CD4-positive, CD25-positive, alpha-beta regulatory T cell (primary cell): ENCODE measurements at regions not wholly inside any gene's neighbourhood (a gene's known extent, or its start where the extent isn't known, plus 50 kb on each side); places are given as distances from the start of the nearest gene placed in this dataset.

Experiments
- ATAC-seq, 2 donors: fragments of 150-1000 bp; cut with Tn5 transposase; one replicate each; pipeline ENCODE4 v1.10.0; 2021; ENCODE audit warnings: low read depth in 2 of 2, moderate number of reproducible peaks in 2 of 2, moderate library complexity in 1 of 2
- DNase-seq, 3 donors: peaks; one replicate each; pipeline versions ENCODE4 v3.0.0 to v3.0.0-alpha.2; 2012 to 2022; ENCODE audit warnings: mixed read lengths in 1 of 3
- H3K27ac ChIP-seq: one replicate; pipeline ENCODE4 v1.7.0; 2013; ENCODE audit warnings: mild to moderate bottlenecking, low read length; ENCODE audit not compliant: insufficient read depth, poor library complexity, severe bottlenecking
- H3K27me3 ChIP-seq: one replicate; pipeline ENCODE4 v1.7.0; 2013; ENCODE audit warnings: low read length; ENCODE audit not compliant: control insufficient read depth, insufficient read depth
- H3K36me3 ChIP-seq: one replicate; pipeline ENCODE4 v1.7.0; 2013; ENCODE audit warnings: mild to moderate bottlenecking, low read length, moderate library complexity; ENCODE audit not compliant: control insufficient read depth, insufficient read depth
- H3K4me1 ChIP-seq: 2 replicates; pipeline ENCODE4 v1.7.0; 2013; ENCODE audit warnings: mild to moderate bottlenecking, low read length; ENCODE audit not compliant: insufficient read depth, control insufficient read depth, poor library complexity, severe bottlenecking
- H3K4me3 ChIP-seq: one replicate; pipeline ENCODE4 v1.7.0; 2013; ENCODE audit warnings: low read depth, mild to moderate bottlenecking, low read length, moderate library complexity
- H3K9me3 ChIP-seq, 2 experiments: 1 replicate in 1 of 2; 2 replicates in 1 of 2; pipeline ENCODE4 v1.7.0; 2013; ENCODE audit warnings: low read length in 2 of 2, mild to moderate bottlenecking in 1 of 2, moderate library complexity in 1 of 2; ENCODE audit not compliant: control insufficient read depth in 2 of 2
- H3K27ac Mint-ChIP-seq, 3 donors: one replicate each; pipeline ENCODE4 v1.8.0; 2020 to 2022; ENCODE audit warnings: mild to moderate bottlenecking in 3 of 3, mixed read lengths in 3 of 3, moderate library complexity in 2 of 3
- H3K27me3 Mint-ChIP-seq: one replicate; pipeline ENCODE4 v1.8.0; 2022; ENCODE audit warnings: mild to moderate bottlenecking, mixed read lengths
- H3K36me3 Mint-ChIP-seq: one replicate; pipeline ENCODE4 v1.8.0; 2020; ENCODE audit warnings: mixed read lengths
- H3K4me1 Mint-ChIP-seq, 4 donors: one replicate each; pipeline ENCODE4 v1.8.0; 2020 to 2022; ENCODE audit warnings: mixed read lengths in 4 of 4, mild to moderate bottlenecking in 1 of 4
- H3K4me3 Mint-ChIP-seq, 4 donors: one replicate each; pipeline ENCODE4 v1.8.0; 2020 to 2022; ENCODE audit warnings: mild to moderate bottlenecking in 4 of 4, mixed read lengths in 4 of 4, moderate library complexity in 3 of 4
- H3K9me3 Mint-ChIP-seq, 7 donors: one replicate each; pipeline ENCODE4 v1.8.0; 2020 to 2022; ENCODE audit warnings: mixed read lengths in 7 of 7, mild to moderate bottlenecking in 3 of 7, moderate library complexity in 2 of 7

- no peaks in the 10 kb centered on the region for H3K27me3 ChIP-seq
- Mint-ChIP-seq H3K9me3 (peaks cover 0 to 8% (median 5%) of the 10 kb centered on the region in 7 donors), H3K4me1 (no peaks in the 10 kb centered on the region), H3K36me3 (peaks cover 3% of the 10 kb centered on the region), H3K27me3 (no peaks in the 10 kb centered on the region), H3K4me3 (no peak overlapping the region), H3K27ac (no peak overlapping the region)
- no peaks in the 10 kb centered on the region for H3K4me1 ChIP-seq
- no peaks in the 10 kb centered on the region for H3K9me3 ChIP-seq
- no peak for DNase-seq
- no peak for ATAC-seq
- no peaks in the 10 kb centered on the region for H3K36me3 ChIP-seq
- no peak overlapping the region for H3K4me3 ChIP-seq
- H3K27ac ChIP-seq, result no peak overlapping the region
Measured at GRCh38 chr5:51276250-51276649, 107.0 kb upstream of the ISL1 start.

- Mint-ChIP-seq H3K36me3 (peaks cover 3% of the 10 kb centered on the region), H3K27ac (no peak overlapping the region), H3K9me3 (peaks cover 0 to 5% (median 4%) of the 10 kb centered on the region in 7 donors), H3K27me3 (no peaks in the 10 kb centered on the region), H3K4me1 (no peaks in the 10 kb centered on the region), H3K4me3 (no peak overlapping the region)
- no peak overlapping the region for H3K4me3 ChIP-seq
- H3K4me1 ChIP-seq, result no peaks in the 10 kb centered on the region
- no peak overlapping the region for H3K27ac ChIP-seq
- H3K27me3 ChIP-seq, result no peaks in the 10 kb centered on the region
- no peaks in the 10 kb centered on the region for H3K9me3 ChIP-seq
- H3K36me3 ChIP-seq, result no peaks in the 10 kb centered on the region
- DNase-seq, result no peak
- ATAC-seq, result no peak
Measured at GRCh38 chr5:51278539-51278938, 104.7 kb upstream of the ISL1 start.

DNA sequence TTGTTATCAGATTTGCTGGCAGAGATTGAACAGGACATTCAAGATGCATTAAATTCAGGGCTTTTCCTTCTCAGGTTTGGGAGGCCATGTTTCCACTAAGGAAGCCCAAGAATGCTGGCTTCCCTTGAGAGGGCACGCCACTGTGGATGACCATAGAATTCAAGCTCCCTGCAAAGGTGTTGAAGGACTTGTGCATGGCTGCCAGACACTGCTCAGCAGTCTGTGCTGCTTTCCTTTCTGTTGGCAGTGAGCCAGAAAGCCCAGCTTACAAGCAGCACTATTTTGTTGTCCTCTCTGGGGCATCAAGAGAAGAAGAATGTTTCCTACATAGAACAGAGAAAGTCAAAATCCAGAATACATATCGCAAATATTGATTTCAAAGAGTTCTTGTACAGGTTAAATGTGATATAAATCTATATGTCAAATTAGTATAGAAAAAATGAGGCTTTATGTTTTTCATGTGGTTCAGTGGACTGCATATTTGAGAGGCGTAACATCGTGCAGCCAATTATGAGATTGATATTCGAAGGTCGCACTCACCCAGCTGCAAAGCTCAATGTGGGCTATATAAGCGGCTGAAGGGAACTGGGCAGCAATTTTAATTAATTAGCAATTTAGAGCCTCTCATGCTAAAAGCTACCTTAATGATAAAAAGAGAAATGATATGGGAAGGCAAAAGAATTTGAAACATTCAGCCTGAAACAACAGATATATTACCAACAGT, 103.1 kb upstream of the ISL1 start:
- Histone ChIP-seq H3K4me3 (no peak overlapping the region), H3K9me3 (no peaks in the 10 kb centered on the region), H3K4me1 (no peaks in the 10 kb centered on the region), H3K27me3 (no peaks in the 10 kb centered on the region), H3K27ac (no peak overlapping the region), H3K36me3 (no peaks in the 10 kb centered on the region)
- Mint-ChIP-seq H3K4me3 (no peak overlapping the region), H3K27me3 (no peaks in the 10 kb centered on the region), H3K9me3 (peaks cover 0 to 6% (median 5%) of the 10 kb centered on the region in 7 donors), H3K27ac (no peak overlapping the region), H3K4me1 (no peaks in the 10 kb centered on the region), H3K36me3 (peaks cover 3% of the 10 kb centered on the region)
- ATAC-seq, result no peak
- DNase-seq, result no peak

DNA sequence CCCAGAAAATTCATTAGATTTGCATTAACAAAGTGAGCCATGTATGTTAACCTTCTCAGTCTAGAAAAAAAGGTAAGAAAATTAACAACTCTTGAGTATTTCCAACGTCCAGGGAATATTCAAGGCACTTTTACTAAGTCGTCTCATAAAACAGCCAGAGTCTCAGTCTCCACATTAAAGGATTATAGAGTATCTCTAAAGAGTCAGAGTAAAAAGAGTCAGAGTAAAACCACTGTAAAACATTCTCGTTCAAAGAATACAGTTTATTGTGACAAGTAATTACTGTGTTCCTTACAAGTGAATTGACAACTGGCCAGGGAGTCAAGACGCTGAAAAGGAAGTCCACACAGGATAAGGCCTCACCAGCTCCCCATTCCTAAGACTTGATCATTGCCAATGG, 97.2 kb upstream of the ISL1 start:
- H3K27me3 Mint-ChIP-seq, result no peaks in the 10 kb centered on the region
- no peak overlapping the region for H3K4me3 Mint-ChIP-seq
- ATAC-seq (no peak), DNase-seq (no peak)
- no peak overlapping the region for H3K27ac Mint-ChIP-seq
- Histone ChIP-seq H3K9me3 (no peaks in the 10 kb centered on the region), H3K27me3 (no peaks in the 10 kb centered on the region), H3K27ac (no peak overlapping the region), H3K36me3 (no peaks in the 10 kb centered on the region), H3K4me3 (no peak overlapping the region), H3K4me1 (no peaks in the 10 kb centered on the region)
- H3K4me1 Mint-ChIP-seq, result no peaks in the 10 kb centered on the region
- no peaks in the 10 kb centered on the region for H3K36me3 Mint-ChIP-seq
- peaks cover 0 to 10% (median 4%) of the 10 kb centered on the region in 7 donors for H3K9me3 Mint-ChIP-seq

DNA sequence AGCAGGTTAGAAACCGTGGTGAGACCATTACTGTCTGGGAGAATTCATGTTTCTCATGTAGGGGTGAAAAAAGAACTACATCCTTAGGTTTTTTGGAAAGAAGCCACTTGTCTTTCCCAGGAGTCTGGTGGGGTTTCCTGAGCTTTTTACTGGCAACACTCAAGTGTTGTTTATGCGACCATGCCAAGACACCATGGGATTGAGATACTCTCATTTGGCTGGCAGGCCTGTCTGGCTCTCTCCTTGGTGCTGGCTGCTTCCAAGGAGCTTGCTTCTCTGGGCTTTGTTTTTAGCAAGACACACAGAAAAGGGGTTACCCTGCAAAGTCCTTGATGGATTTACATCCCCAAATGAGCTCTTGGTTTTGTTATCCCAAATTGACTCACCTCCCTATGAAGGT, 80.9 kb upstream of the ISL1 start:
- Histone ChIP-seq H3K4me3 (no peak overlapping the region), H3K36me3 (no peaks in the 10 kb centered on the region), H3K27me3 (no peaks in the 10 kb centered on the region), H3K4me1 (no peaks in the 10 kb centered on the region), H3K9me3 (peaks cover 3% of the 10 kb centered on the region in 2 experiments), H3K27ac (no peak overlapping the region)
- no peak overlapping the region for H3K27ac Mint-ChIP-seq
- no peaks in the 10 kb centered on the region for H3K36me3 Mint-ChIP-seq
- no peaks in the 10 kb centered on the region for H3K4me1 Mint-ChIP-seq
- no peak for DNase-seq
- no peak overlapping the region for H3K4me3 Mint-ChIP-seq
- H3K27me3 Mint-ChIP-seq, result no peaks in the 10 kb centered on the region
- no peak for ATAC-seq
- H3K9me3 Mint-ChIP-seq, result peaks cover 0 to 25% (median 3%) of the 10 kb centered on the region in 7 donors

GRCh38 chr5:51326844-51327243, 56.4 kb upstream of the ISL1 start:
- H3K4me1 Mint-ChIP-seq, result no peaks in the 10 kb centered on the region
- Histone ChIP-seq H3K27me3 (no peaks in the 10 kb centered on the region), H3K9me3 (no peaks in the 10 kb centered on the region), H3K4me3 (no peak overlapping the region), H3K27ac (no peak overlapping the region), H3K36me3 (no peaks in the 10 kb centered on the region), H3K4me1 (no peaks in the 10 kb centered on the region)
- H3K36me3 Mint-ChIP-seq, result no peaks in the 10 kb centered on the region
- H3K4me3 Mint-ChIP-seq, result no peak overlapping the region
- DNase-seq (no peak), ATAC-seq (no peak)
- peaks cover 0 to 9% (median 3%) of the 10 kb centered on the region in 7 donors for H3K9me3 Mint-ChIP-seq
- no peaks in the 10 kb centered on the region for H3K27me3 Mint-ChIP-seq
- no peak overlapping the region for H3K27ac Mint-ChIP-seq
